ENCODE measurements at regions not wholly inside any gene's neighbourhood (a gene's known extent, or its start where the extent isn't known, plus 50 kb on each side); places are given as distances from the start of the nearest gene placed in this dataset.

- no peak for TF ChIP-seq SIN3A (conservative IDR thresholded peaks at IDR 0.05 in 1 of 2, IDR thresholded peaks at IDR 0.05 in 1 of 2; ENCODE audit: low read depth in 1 of 2, low read length in 2 of 2)
- TF ChIP-seq JUND (IDR thresholded peaks at IDR 0.05; ENCODE audit: low read length), result no peak
- no peak for TF ChIP-seq CEBPB (IDR thresholded peaks at IDR 0.05; ENCODE audit: low read depth, low read length)
- TF ChIP-seq, protein P1, sequence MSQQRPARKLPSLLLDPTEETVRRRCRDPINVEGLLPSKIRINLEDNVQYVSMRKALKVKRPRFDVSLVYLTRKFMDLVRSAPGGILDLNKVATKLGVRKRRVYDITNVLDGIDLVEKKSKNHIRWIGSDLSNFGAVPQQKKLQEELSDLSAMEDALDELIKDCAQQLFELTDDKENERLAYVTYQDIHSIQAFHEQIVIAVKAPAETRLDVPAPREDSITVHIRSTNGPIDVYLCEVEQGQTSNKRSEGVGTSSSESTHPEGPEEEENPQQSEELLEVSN (IDR thresholded peaks at IDR 0.05), result no peak
- TF ChIP-seq RNF2 (IDR thresholded peaks at IDR 0.05; ENCODE audit: borderline replicate concordance, low read depth, low read length, missing control alignments, poor library complexity, severe bottlenecking), result no peak
- TF ChIP-seq ATF3 (IDR thresholded peaks at IDR 0.05; ENCODE audit: insufficient read depth, low read depth, low read length), result no peak
Measured at GRCh38 chr21:31397030-31397429, 53.0 kb upstream of the TIAM1 start (continued).
